Ascending aorta (tissue), 2 donors: ENCODE measurements at regions not wholly inside any gene's neighbourhood (a gene's known extent, or its start where the extent isn't known, plus 50 kb on each side); places are given as distances from the start of the nearest gene placed in this dataset.

ENCODE experiments used
- DNase-seq, 2 donors: peaks; one replicate each; pipeline ENCODE4 v3.0.0-alpha.2; 2019; ENCODE audit warnings: low spot score in 2 of 2
- H3K27ac ChIP-seq, 2 donors: fragments of 200-600 bp; sonication (generic); one replicate each; pipeline ENCODE4 v1.5.1; 2016 to 2017; ENCODE audit warnings: mild to moderate bottlenecking in 1 of 2
- H3K27me3 ChIP-seq: fragments of 200-600 bp; sonication (generic); one replicate; pipeline ENCODE4 v1.5.1; 2017
- H3K36me3 ChIP-seq, 2 donors: fragments of 200-600 bp; sonication (generic); one replicate each; pipeline ENCODE4 v1.5.1; 2016
- H3K4me1 ChIP-seq, 2 donors: fragments of 200-600 bp; sonication (generic); one replicate each; pipeline ENCODE4 v1.5.1; 2016 to 2017; ENCODE audit warnings: mild to moderate bottlenecking in 1 of 2
- H3K4me3 ChIP-seq, 2 donors: fragments of 200-600 bp; sonication (generic); one replicate each; pipeline ENCODE4 v1.5.1; 2016 to 2017; ENCODE audit warnings: mild to moderate bottlenecking in 1 of 2
- H3K9me3 ChIP-seq, 2 donors: fragments of 200-600 bp; sonication (generic); one replicate each; pipeline ENCODE4 v1.5.1; 2016
- CTCF ChIP-seq, 3 experiments: fragments of 200-600 bp in 2 of 3; fragments of 450-650 bp in 1 of 3; sonication (generic) in 2 of 3; IDR thresholded peaks; one replicate each; pipeline ENCODE4 v1.5.1; 2016 to 2019; ENCODE audit warnings: antibody characterized with exemption in 3 of 3, mild to moderate bottlenecking in 1 of 3, moderate library complexity in 1 of 3
- intact Hi-C: fragments of 100-400 bp; cut with DNase I; formaldehyde crosslinking; loops from one replicate; pipeline ENCODE4 v1.15.1; 2023

GRCh38 chr5:109614981-109615380 lies 74.7 kb upstream of the MAN2A1 start:
- TF ChIP-seq CTCF (IDR thresholded peaks at IDR 0.05), result no peak
- DNase-seq, result no peak

GRCh38 chr5:109614301-109614700 lies 75.4 kb upstream of the MAN2A1 start:
- Histone ChIP-seq H3K4me3 (no peak overlapping the region), H3K27me3 (no peaks in the 10 kb centered on the region), H3K36me3 (no peaks in the 10 kb centered on the region), H3K9me3 (no peaks in the 10 kb centered on the region), H3K4me1 (no peaks in the 10 kb centered on the region), H3K27ac (no peak overlapping the region)
- intact Hi-C loops, result no loop called here
- no peak for TF ChIP-seq CTCF (IDR thresholded peaks at IDR 0.05)
- DNase-seq, result no peak

More at GRCh38 chr5:109614981-109615380, 74.7 kb upstream of the MAN2A1 start:
- H3K27me3 ChIP-seq, result no peaks in the 10 kb centered on the region
- H3K36me3 ChIP-seq, result no peaks in the 10 kb centered on the region
- H3K4me3 ChIP-seq, result no peak overlapping the region
- intact Hi-C loops, result no loop called here
- no peaks in the 10 kb centered on the region for H3K4me1 ChIP-seq
- H3K9me3 ChIP-seq, result no peaks in the 10 kb centered on the region
- no peak overlapping the region for H3K27ac ChIP-seq

- H3K4me1 ChIP-seq, result no peaks in the 10 kb centered on the region
- no peaks in the 10 kb centered on the region for H3K9me3 ChIP-seq
- H3K27me3 ChIP-seq, result no peaks in the 10 kb centered on the region
- H3K36me3 ChIP-seq, result no peaks in the 10 kb centered on the region
- H3K27ac ChIP-seq, result no peak overlapping the region
- no peak for DNase-seq
- TF ChIP-seq CTCF (IDR thresholded peaks at IDR 0.05), result no peak
- H3K4me3 ChIP-seq, result no peak overlapping the region
- intact Hi-C loops, result no loop called here
These were observed 77.3 kb upstream of the MAN2A1 start for GRCh38 chr5:109612278-109612905.

GRCh38 chr5:109611505-109611904 lies 78.2 kb upstream of the MAN2A1 start:
- Histone ChIP-seq H3K27ac (no peak overlapping the region), H3K4me1 (no peaks in the 10 kb centered on the region), H3K9me3 (no peaks in the 10 kb centered on the region), H3K4me3 (no peak overlapping the region), H3K36me3 (no peaks in the 10 kb centered on the region), H3K27me3 (no peaks in the 10 kb centered on the region)
- no peak for DNase-seq
- intact Hi-C loops, result no loop called here
- TF ChIP-seq CTCF (IDR thresholded peaks at IDR 0.05), result no peak

- no peak overlapping the region for H3K27ac ChIP-seq
- H3K4me1 ChIP-seq, result no peaks in the 10 kb centered on the region
- no peaks in the 10 kb centered on the region for H3K27me3 ChIP-seq
- TF ChIP-seq CTCF (IDR thresholded peaks at IDR 0.05), result no peak
- DNase-seq, result no peak
- intact Hi-C loops, result no loop called here
- H3K4me3 ChIP-seq, result no peak overlapping the region
- H3K36me3 ChIP-seq, result no peaks in the 10 kb centered on the region
- no peaks in the 10 kb centered on the region for H3K9me3 ChIP-seq
These were observed 78.7 kb upstream of the MAN2A1 start for GRCh38 chr5:109611061-109611460.

- intact Hi-C loops, result no loop called here
These were observed 79.1 kb upstream of the MAN2A1 start for GRCh38 chr5:109610581-109610980.

More at GRCh38 chr5:109610581-109610980, 79.1 kb upstream of the MAN2A1 start:
- no peak overlapping the region for H3K27ac ChIP-seq
- DNase-seq, result no peak
- H3K9me3 ChIP-seq, result no peaks in the 10 kb centered on the region
- no peaks in the 10 kb centered on the region for H3K4me1 ChIP-seq
- no peak overlapping the region for H3K4me3 ChIP-seq
- no peaks in the 10 kb centered on the region for H3K36me3 ChIP-seq
- no peak for TF ChIP-seq CTCF (IDR thresholded peaks at IDR 0.05)
- no peaks in the 10 kb centered on the region for H3K27me3 ChIP-seq
